Loucy (cell line): ENCODE measurements at regions not wholly inside any gene's neighbourhood (a gene's known extent, or its start where the extent isn't known, plus 50 kb on each side); places are given as distances from the start of the nearest gene placed in this dataset.

ENCODE experiments used
- H2AFZ ChIP-seq: fragments of 200-600 bp; sonication (generic); 2 replicates; pipeline ENCODE4 v1.6.0; 2016; ENCODE audit warnings: antibody characterized with exemption, mild to moderate bottlenecking, low read length, moderate library complexity
- H3F3A ChIP-seq: fragments of 200-600 bp; 2 replicates; pipeline ENCODE4 v1.6.0; 2016; ENCODE audit warnings: antibody characterized with exemption, low read depth, mild to moderate bottlenecking
- H3K27me3 ChIP-seq: fragments of 200-600 bp; sonication (generic); 2 replicates; pipeline ENCODE4 v1.6.1; 2014; ENCODE audit warnings: low read length, mild to moderate bottlenecking; ENCODE audit not compliant: insufficient read depth, poor library complexity, severe bottlenecking
- H3K36me3 ChIP-seq: fragments of 200-600 bp; sonication (generic); 2 replicates; pipeline ENCODE4 v1.6.1; 2016; ENCODE audit warnings: low read length; ENCODE audit not compliant: insufficient read depth
- H3K4me1 ChIP-seq: fragments of 200-600 bp; sonication (generic); 2 replicates; pipeline ENCODE4 v1.5.1; 2014; ENCODE audit warnings: low read length, mild to moderate bottlenecking; ENCODE audit not compliant: insufficient read depth, poor library complexity, severe bottlenecking
- H3K4me2 ChIP-seq: fragments of 200-600 bp; sonication (generic); 2 replicates; pipeline ENCODE4 v1.6.0; 2014; ENCODE audit warnings: antibody characterized with exemption, low read length, low read depth, mild to moderate bottlenecking; ENCODE audit not compliant: poor library complexity, severe bottlenecking
- H3K4me3 ChIP-seq: fragments of 200-600 bp; sonication (generic); 2 replicates; pipeline ENCODE4 v1.5.1; 2014; ENCODE audit warnings: low read length, mild to moderate bottlenecking, mixed read lengths; ENCODE audit not compliant: poor library complexity, severe bottlenecking
- H3K79me2 ChIP-seq: fragments of 200-600 bp; sonication (generic); 2 replicates; pipeline ENCODE4 v1.6.1; 2014; ENCODE audit warnings: low read length; ENCODE audit not compliant: insufficient read depth
- H3K9ac ChIP-seq: fragments of 200-600 bp; sonication (generic); 2 replicates; pipeline ENCODE4 v1.6.0; 2014; ENCODE audit warnings: mild to moderate bottlenecking, low read depth, low read length, moderate library complexity; ENCODE audit not compliant: poor library complexity, severe bottlenecking
- H3K9me2 ChIP-seq: fragments of 200-600 bp; sonication (generic); replicated peaks from 2 replicates; pipeline ENCODE4 v1.6.1; 2016; ENCODE audit warnings: low read depth, low read length, mixed read lengths
- H3K9me3 ChIP-seq: fragments of 200-600 bp; sonication (generic); 2 replicates; pipeline ENCODE4 v1.6.1; 2014; ENCODE audit warnings: mild to moderate bottlenecking, antibody characterized with exemption, low read length, low read depth; ENCODE audit not compliant: insufficient read depth
- H4K20me1 ChIP-seq: fragments of 200-600 bp; sonication (generic); 2 replicates; pipeline ENCODE4 v1.6.0; 2014; ENCODE audit warnings: antibody characterized with exemption, low read length, mild to moderate bottlenecking; ENCODE audit not compliant: insufficient read depth, poor library complexity, severe bottlenecking
- EZH2phosphoT487 ChIP-seq: fragments of 200-600 bp; IDR thresholded peaks from 2 replicates; pipeline ENCODE4 v1.6.1; 2018; ENCODE audit warnings: antibody characterized with exemption, mild to moderate bottlenecking, moderate library complexity, borderline replicate concordance
- TF ChIP-seq, protein P1 (sequence below): fragments of 200-600 bp; sonication (generic); conservative IDR thresholded peaks from 2 replicates; pipeline ENCODE4 v1.5.1; 2014; ENCODE audit warnings: mild to moderate bottlenecking, antibody characterized with exemption, low read length

DNA sequence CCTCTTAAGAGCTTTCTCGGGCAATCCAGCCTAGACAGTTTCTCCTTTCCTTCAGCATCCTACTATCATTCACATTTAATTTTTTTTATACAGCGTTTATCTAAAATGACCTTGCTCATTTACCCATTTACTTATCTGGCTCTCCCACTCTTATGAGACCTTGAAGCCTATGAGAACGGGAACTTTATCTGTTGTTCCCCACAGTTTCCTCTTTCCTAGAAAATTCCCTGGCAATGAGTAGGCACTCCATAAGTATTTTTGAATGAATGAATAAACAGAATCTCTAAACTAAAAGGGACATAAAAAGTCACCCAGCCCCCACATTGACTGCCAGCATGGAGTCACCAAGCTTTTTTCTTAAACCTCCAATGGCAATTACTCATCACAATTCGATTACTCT is 353.2 kb downstream of the METTL4 start:
- TF ChIP-seq, protein P1, sequence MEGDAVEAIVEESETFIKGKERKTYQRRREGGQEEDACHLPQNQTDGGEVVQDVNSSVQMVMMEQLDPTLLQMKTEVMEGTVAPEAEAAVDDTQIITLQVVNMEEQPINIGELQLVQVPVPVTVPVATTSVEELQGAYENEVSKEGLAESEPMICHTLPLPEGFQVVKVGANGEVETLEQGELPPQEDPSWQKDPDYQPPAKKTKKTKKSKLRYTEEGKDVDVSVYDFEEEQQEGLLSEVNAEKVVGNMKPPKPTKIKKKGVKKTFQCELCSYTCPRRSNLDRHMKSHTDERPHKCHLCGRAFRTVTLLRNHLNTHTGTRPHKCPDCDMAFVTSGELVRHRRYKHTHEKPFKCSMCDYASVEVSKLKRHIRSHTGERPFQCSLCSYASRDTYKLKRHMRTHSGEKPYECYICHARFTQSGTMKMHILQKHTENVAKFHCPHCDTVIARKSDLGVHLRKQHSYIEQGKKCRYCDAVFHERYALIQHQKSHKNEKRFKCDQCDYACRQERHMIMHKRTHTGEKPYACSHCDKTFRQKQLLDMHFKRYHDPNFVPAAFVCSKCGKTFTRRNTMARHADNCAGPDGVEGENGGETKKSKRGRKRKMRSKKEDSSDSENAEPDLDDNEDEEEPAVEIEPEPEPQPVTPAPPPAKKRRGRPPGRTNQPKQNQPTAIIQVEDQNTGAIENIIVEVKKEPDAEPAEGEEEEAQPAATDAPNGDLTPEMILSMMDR: no peak
- TF ChIP-seq EZH2phosphoT487: no peak
- Histone ChIP-seq H3K4me1 (no peaks in the 10 kb centered on the region), H3K9me2 (no peaks in the 10 kb centered on the region), H3K36me3 (no peaks in the 10 kb centered on the region), H2AFZ (no peak overlapping the region), H3K79me2 (no peaks in the 10 kb centered on the region), H3F3A (no peaks in the 10 kb centered on the region), H4K20me1 (no peaks in the 10 kb centered on the region), H3K9ac (no peak overlapping the region), H3K4me2 (no peak overlapping the region), H3K4me3 (no peak overlapping the region), H3K27me3 (no peaks in the 10 kb centered on the region), H3K9me3 (no peaks in the 10 kb centered on the region; the same call in 1 of the 2 replicates)

DNA sequence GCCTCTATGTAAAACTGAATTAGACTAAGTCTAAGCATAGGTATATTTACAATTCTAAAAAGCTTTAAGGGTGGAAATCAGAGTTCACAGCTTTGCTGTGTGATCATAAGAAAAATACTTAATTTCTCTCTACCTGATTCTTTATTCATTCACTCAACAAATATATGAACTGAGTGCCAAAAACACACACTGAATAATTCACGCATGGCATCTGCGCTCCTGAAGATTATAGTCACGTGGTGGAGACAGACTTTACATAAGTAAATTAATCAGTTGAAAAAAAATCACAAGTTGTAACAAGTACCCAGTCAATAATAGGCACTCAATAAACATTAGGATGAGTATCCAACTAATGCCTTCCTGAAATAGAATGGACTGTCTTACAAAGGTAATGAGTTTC is 351.6 kb downstream of the METTL4 start:
- no peaks in the 10 kb centered on the region for H3K9me2 ChIP-seq
- no peaks in the 10 kb centered on the region for H3F3A ChIP-seq
- H3K27me3 ChIP-seq: no peaks in the 10 kb centered on the region
- no peak overlapping the region for H3K4me3 ChIP-seq
- no peak overlapping the region for H3K4me2 ChIP-seq
- H3K36me3 ChIP-seq: no peaks in the 10 kb centered on the region
- no peak overlapping the region for H2AFZ ChIP-seq
- no peak overlapping the region for H3K9ac ChIP-seq
- no peaks in the 10 kb centered on the region for H3K9me3 ChIP-seq
- H4K20me1 ChIP-seq: no peaks in the 10 kb centered on the region
- H3K4me1 ChIP-seq: no peaks in the 10 kb centered on the region
- H3K79me2 ChIP-seq: no peaks in the 10 kb centered on the region
- no peak for TF ChIP-seq EZH2phosphoT487
- TF ChIP-seq, protein P1: no peak

DNA sequence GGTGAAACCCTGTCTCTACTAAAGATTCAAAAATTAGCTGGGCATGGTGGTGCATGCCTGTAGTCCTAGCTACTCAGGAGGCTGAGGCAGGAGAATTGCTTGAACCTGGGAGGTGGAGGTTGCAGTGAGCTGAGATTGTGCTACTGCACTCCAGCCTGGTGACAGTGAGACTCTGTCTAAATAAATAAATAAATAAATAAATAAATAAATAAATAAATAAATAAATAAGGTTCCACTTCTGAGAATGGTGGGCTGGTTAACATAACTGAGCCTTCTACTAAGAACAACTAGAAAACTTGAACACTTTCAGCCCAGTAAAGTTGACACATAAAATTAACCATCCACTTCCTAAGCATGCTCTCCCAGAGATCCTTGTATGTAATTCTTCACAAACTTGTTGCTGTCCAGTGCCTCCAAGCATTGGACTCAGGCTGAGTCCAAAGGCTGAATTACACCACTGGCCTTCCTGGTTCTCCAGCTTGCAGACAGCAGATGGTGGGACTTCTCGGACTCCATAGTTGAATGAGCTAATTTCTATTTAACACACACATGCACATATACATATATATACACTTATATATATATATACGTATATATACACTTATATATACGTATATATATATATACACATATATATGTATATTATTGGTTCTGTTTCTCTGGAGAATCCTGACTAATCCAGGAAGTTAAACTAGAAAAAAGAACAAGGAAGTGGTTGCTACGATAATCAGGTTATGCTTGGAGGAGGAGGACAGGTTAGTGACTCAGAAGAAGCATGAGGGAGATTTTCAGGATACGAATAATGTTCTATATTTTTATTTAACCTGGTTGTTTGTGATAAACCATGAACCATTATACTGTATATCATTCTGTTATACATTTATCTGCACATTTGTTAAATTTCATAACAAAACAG is 348.8 kb downstream of the METTL4 start:
- Histone ChIP-seq H4K20me1 (no peaks in the 10 kb centered on the region), H2AFZ (no peak overlapping the region), H3K79me2 (no peaks in the 10 kb centered on the region), H3K4me3 (no peak overlapping the region), H3K36me3 (no peaks in the 10 kb centered on the region), H3K9me2 (no peaks in the 10 kb centered on the region), H3K9me3 (no peaks in the 10 kb centered on the region), H3K4me1 (no peaks in the 10 kb centered on the region), H3K9ac (no peak overlapping the region), H3F3A (no peaks in the 10 kb centered on the region), H3K4me2 (no peak overlapping the region), H3K27me3 (no peaks in the 10 kb centered on the region)
- TF ChIP-seq EZH2phosphoT487: no peak
- TF ChIP-seq, protein P1: no peak
